ENCODE measurements at regions not wholly inside any gene's neighbourhood (a gene's known extent, or its start where the extent isn't known, plus 50 kb on each side); places are given as distances from the start of the nearest gene placed in this dataset.

GRCh38 chr18:28984731-28985130, 807.8 kb upstream of the CDH2 start:
- no peaks in the 10 kb centered on the region for H3K27me3 ChIP-seq (replicated peaks; ENCODE audit: control insufficient read depth, insufficient read depth, low read length)
- no peak for DNase-seq (ENCODE audit: extremely low read depth, insufficient read length)
- no peaks in the 10 kb centered on the region for H3K36me3 ChIP-seq (ENCODE audit: control insufficient read depth, insufficient read depth, low read length)
- H3K4me3 ChIP-seq (replicated peaks; ENCODE audit: low read depth, low read length), result no peak overlapping the region
- TF ChIP-seq CTCF (IDR thresholded peaks at IDR 0.05; ENCODE audit: insufficient read depth, low read length, poor library complexity, severe bottlenecking), result no peak

- Histone ChIP-seq H3K4me3 (replicated peaks; ENCODE audit: low read depth, low read length) (no peak overlapping the region), H3K36me3 (ENCODE audit: control insufficient read depth, insufficient read depth, low read length) (no peaks in the 10 kb centered on the region), H3K27me3 (replicated peaks; ENCODE audit: control insufficient read depth, insufficient read depth, low read length) (no peaks in the 10 kb centered on the region)
- DNase-seq (ENCODE audit: extremely low read depth, insufficient read length), result no peak
- TF ChIP-seq CTCF (IDR thresholded peaks at IDR 0.05; ENCODE audit: insufficient read depth, low read length, poor library complexity, severe bottlenecking), result no peak
Observed at GRCh38 chr18:28974504-28974903, 797.6 kb upstream of the CDH2 start.

GRCh38 chr18:28973324-28973723, 796.4 kb upstream of the CDH2 start:
- Histone ChIP-seq H3K27me3 (replicated peaks; ENCODE audit: control insufficient read depth, insufficient read depth, low read length) (no peaks in the 10 kb centered on the region), H3K4me3 (replicated peaks; ENCODE audit: low read depth, low read length) (no peak overlapping the region), H3K36me3 (ENCODE audit: control insufficient read depth, insufficient read depth, low read length) (no peaks in the 10 kb centered on the region)
- TF ChIP-seq CTCF (IDR thresholded peaks at IDR 0.05; ENCODE audit: insufficient read depth, low read length, poor library complexity, severe bottlenecking), result no peak
- DNase-seq (ENCODE audit: extremely low read depth, insufficient read length), result no peak

- no peak for TF ChIP-seq CTCF (IDR thresholded peaks at IDR 0.05; ENCODE audit: insufficient read depth, low read length, poor library complexity, severe bottlenecking)
- no peak for DNase-seq (ENCODE audit: extremely low read depth, insufficient read length)
- Histone ChIP-seq H3K4me3 (replicated peaks; ENCODE audit: low read depth, low read length) (no peak overlapping the region), H3K27me3 (replicated peaks; ENCODE audit: control insufficient read depth, insufficient read depth, low read length) (no peaks in the 10 kb centered on the region), H3K36me3 (ENCODE audit: control insufficient read depth, insufficient read depth, low read length) (no peaks in the 10 kb centered on the region)
Observed at GRCh38 chr18:28972333-28972907, 795.5 kb upstream of the CDH2 start.

- H3K36me3 ChIP-seq (ENCODE audit: control insufficient read depth, insufficient read depth, low read length), result no peaks in the 10 kb centered on the region
- H3K27me3 ChIP-seq (replicated peaks; ENCODE audit: control insufficient read depth, insufficient read depth, low read length), result no peaks in the 10 kb centered on the region
- TF ChIP-seq CTCF (IDR thresholded peaks at IDR 0.05; ENCODE audit: insufficient read depth, low read length, poor library complexity, severe bottlenecking), result no peak
- no peak overlapping the region for H3K4me3 ChIP-seq (replicated peaks; ENCODE audit: low read depth, low read length)
- no peak for DNase-seq (ENCODE audit: extremely low read depth, insufficient read length)
Observed at GRCh38 chr18:28963481-28963880, 786.6 kb upstream of the CDH2 start.

GRCh38 chr18:28961669-28962228, 784.8 kb upstream of the CDH2 start:
- H3K27me3 ChIP-seq (replicated peaks; ENCODE audit: control insufficient read depth, insufficient read depth, low read length), result no peaks in the 10 kb centered on the region
- H3K36me3 ChIP-seq (ENCODE audit: control insufficient read depth, insufficient read depth, low read length), result no peaks in the 10 kb centered on the region
- DNase-seq (ENCODE audit: extremely low read depth, insufficient read length), result no peak
- no peak for TF ChIP-seq CTCF (IDR thresholded peaks at IDR 0.05; ENCODE audit: insufficient read depth, low read length, poor library complexity, severe bottlenecking)
- H3K4me3 ChIP-seq (replicated peaks; ENCODE audit: low read depth, low read length), result no peak overlapping the region
